ENCODE measurements at regions not wholly inside any gene's neighbourhood (a gene's known extent, or its start where the extent isn't known, plus 50 kb on each side); places are given as distances from the start of the nearest gene placed in this dataset.

GRCh38 chr11:11169715-11170351 is 183.2 kb downstream of the CSNK2A3 start:
- in situ Hi-C loops (cut with MboI), result no loop called here
- TF ChIP-seq JUNB (IDR thresholded peaks at IDR 0.05) (0 out of 2 replicates have a peak, but pooled peaks have one; percentile 8), IKZF1 (conservative IDR thresholded peaks at IDR 0.05) (peak; percentile 67), ZZZ3 (IDR thresholded peaks at IDR 0.05; ENCODE audit: control insufficient read depth, insufficient read length, low read depth) (no peak), EP300 (IDR thresholded peaks at IDR 0.05; ENCODE audit: borderline replicate concordance in 1 of 2, control insufficient read depth in 1 of 2, low read depth in 2 of 2, low read length in 2 of 2) (no peak), NFIC (IDR thresholded peaks at IDR 0.05; ENCODE audit: low read depth, low read length) (0 out of 2 replicates have a peak, but pooled peaks have one; percentile 29), SMC3 (IDR thresholded peaks at IDR 0.05; ENCODE audit: borderline replicate concordance, low read length) (0 out of 2 replicates have a peak, but pooled peaks have one; percentile 5), POU2F2 (IDR thresholded peaks at IDR 0.05; ENCODE audit: borderline replicate concordance, low read depth, low read length) (no peak), TCF12 (IDR thresholded peaks at IDR 0.05; ENCODE audit: low read depth, low read length) (peak; percentile 88), MEF2A (IDR thresholded peaks at IDR 0.05; ENCODE audit: insufficient read depth, low read depth, low read length) (no peak), NFXL1 (IDR thresholded peaks at IDR 0.05; ENCODE audit: borderline replicate concordance) (no peak), NR2F1 (conservative IDR thresholded peaks at IDR 0.05) (peak; percentile 39; the same call in 1 of the 2 replicates), BHLHE40 (IDR thresholded peaks at IDR 0.05; ENCODE audit: borderline replicate concordance in 1 of 2, low read depth in 2 of 2, low read length in 1 of 2) (0 out of 4 replicates have a peak, but pooled peaks of 1 of the 2 experiments have one; percentile 18), MEF2B (IDR thresholded peaks at IDR 0.05; ENCODE audit: partially characterized antibody, poor library complexity, severe bottlenecking) (peak; percentile 84), RUNX3 (IDR thresholded peaks at IDR 0.05; ENCODE audit: low read length) (peak; percentile 64), ATF3 (IDR thresholded peaks at IDR 0.05; ENCODE audit: borderline replicate concordance, extremely low read depth, low read depth, low read length) (no peak), BMI1 (IDR thresholded peaks at IDR 0.05; ENCODE audit: borderline replicate concordance) (no peak), ZBTB11 (CRISPR knock-in tag; IDR thresholded peaks at IDR 0.05) (no peak), PAX5 (IDR thresholded peaks at IDR 0.05; ENCODE audit: borderline replicate concordance, low read depth, low read length) (0 out of 2 replicates have a peak, but pooled peaks have one; percentile 45), ESRRA (IDR thresholded peaks at IDR 0.05; ENCODE audit: low read length) (no peak), RELA (IDR thresholded peaks at IDR 0.05; ENCODE audit: borderline replicate concordance, partially characterized antibody) (peak; percentile 41), FOXM1 (IDR thresholded peaks at IDR 0.05; ENCODE audit: low read depth, low read length) (peak; percentile 39; the same call in 1 of the 2 replicates)

More at GRCh38 chr11:11169715-11170351, 183.2 kb downstream of the CSNK2A3 start:
- intact Hi-C loops (cut with micrococcal nuclease; ENCODE audit: unreplicated experiment), result loop anchor here (10.0 kb wide), 1 partner anchor 615 kb away; no protein-coding TSS in a partner anchor
- H3K36me3 ChIP-seq (ENCODE audit: control insufficient read depth in 2 of 2, insufficient read depth in 2 of 2, low read length in 1 of 2), result no peaks in the 10 kb centered on the region
- H2AFZ ChIP-seq (ENCODE audit: control insufficient read depth, low read depth, low read length), result peak overlapping the region; percentile 7; the same call in 1 of the 2 replicates
- no peaks in the 10 kb centered on the region for H3K9me3 ChIP-seq (replicated peaks; ENCODE audit: control insufficient read depth, insufficient read depth, low read length)
- DNase-seq (ENCODE audit: low read depth, low spot score), result peak; percentile 30
- FAIRE-seq, result no peak
- peak; percentile 40 for ATAC-seq
- H3K4me3 ChIP-seq, result no peak overlapping the region
- peak overlapping the region; percentile 1 for H3K27ac ChIP-seq (ENCODE audit: control insufficient read depth, insufficient read depth)
- H4K20me1 ChIP-seq (ENCODE audit: control insufficient read depth, insufficient read depth), result no peaks in the 10 kb centered on the region
- CTCF ChIA-PET, result interaction anchor here (1.2 to 3.2 kb wide), 3 partner anchors 13 to 60 kb away, joined by 3 to 19 read pairs (median 7); no protein-coding TSS in a partner anchor
- BruUV-seq (replicated peaks), result no TSS peak
- SMC1A ChIA-PET (ENCODE audit: uncharacterized antibody, unreplicated experiment), result interaction anchor here (0.8 to 1.5 kb wide), 7 partner anchors 13 to 82 kb away, joined by 3 to 9 read pairs (median 3); no protein-coding TSS in a partner anchor
- 0% methylated on average over 4 of the region's 4 CpGs for WGBS (ENCODE audit: insufficient coverage, insufficient replicate concordance, low lambda C conversion rate, missing lambda C conversion rate)
- no peaks in the 10 kb centered on the region for H3K79me2 ChIP-seq (ENCODE audit: control insufficient read depth, insufficient read depth, low read length)
- RAD21 ChIA-PET (ENCODE audit: unreplicated experiment), result interaction anchor here (0.8 to 1.8 kb wide), 3 partner anchors 11 to 93 kb away, joined by 3 to 7 read pairs (median 3); no protein-coding TSS in a partner anchor
- H3K4me2 ChIP-seq (ENCODE audit: control insufficient read depth, insufficient read depth), result peak overlapping the region; percentile 17; the same call in 1 of the 2 replicates
- peaks cover 33% of the 10 kb centered on the region for H3K4me1 ChIP-seq (ENCODE audit: control insufficient read depth, insufficient read depth, low read length)
- H3K27me3 ChIP-seq (replicated peaks in 1 of 2; ENCODE audit: control insufficient read depth in 2 of 2, insufficient read depth in 2 of 2, low read length in 1 of 2), result no peaks in the 10 kb centered on the region
- H3K9ac ChIP-seq (ENCODE audit: control insufficient read depth, insufficient read depth, low read length), result no peak overlapping the region
- POLR2A ChIA-PET, result interaction anchor here (1.1 kb wide), 1 partner anchor 81 kb away, joined by 4 read pairs; no protein-coding TSS in a partner anchor
